Esophagus squamous epithelium (tissue), 5 donors: ENCODE measurements at regions not wholly inside any gene's neighbourhood (a gene's known extent, or its start where the extent isn't known, plus 50 kb on each side); places are given as distances from the start of the nearest gene placed in this dataset.

ENCODE experiments used
- DNase-seq: peaks from one replicate; lab custom pipeline; 2025; lab: John Stamatoyannopoulos, UW
- H3K27ac ChIP-seq, 4 donors: fragments of 200-600 bp; sonication (generic); one replicate each; pipeline ENCODE4 v1.5.1; 2016 to 2019; ENCODE audit warnings: mild to moderate bottlenecking in 1 of 4
- H3K27me3 ChIP-seq, 4 donors: fragments of 200-600 bp; sonication (generic); 1 replicate in 3 of 4; 2 replicates in 1 of 4; pipeline versions ENCODE4 v1.5.1 to v1.6.0; 2017 to 2021; ENCODE audit warnings: antibody characterized with exemption in 1 of 4
- H3K36me3 ChIP-seq, 3 donors: fragments of 200-600 bp; sonication (generic); one replicate each; pipeline ENCODE4 v1.5.1; 2016 to 2019
- H3K4me1 ChIP-seq, 3 donors: fragments of 200-600 bp; sonication (generic); one replicate each; pipeline ENCODE4 v1.5.1; 2017 to 2019
- H3K4me3 ChIP-seq, 4 donors: fragments of 200-600 bp; sonication (generic); 1 replicate in 3 of 4; 2 replicates in 1 of 4; pipeline ENCODE4 v1.5.1; 2016 to 2019; ENCODE audit warnings: mild to moderate bottlenecking in 2 of 4, moderate library complexity in 1 of 4
- H3K9me3 ChIP-seq, 3 donors: fragments of 200-600 bp; sonication (generic); one replicate each; pipeline ENCODE4 v1.5.1; 2016 to 2019
- POLR2A ChIP-seq, 4 donors: fragments of 450-650 bp; IDR thresholded peaks; one replicate each; pipeline ENCODE4 v1.6.1; 2017; ENCODE audit warnings: antibody characterized with exemption in 4 of 4, mild to moderate bottlenecking in 4 of 4, moderate library complexity in 3 of 4
- WGBS, 2 donors: methylation state at CpG; one replicate each; pipeline ENCODE4 v1.1.5; 2018; 5-methylcytosine and 5-hydroxymethylcytosine counted together
- intact Hi-C: fragments of 100-400 bp; cut with DNase I; formaldehyde crosslinking; loops from one replicate; pipeline ENCODE4 v1.15.0; 2022
- TF ChIP-seq, protein P1 (sequence below), 6 experiments: fragments of 450-650 bp in 4 of 6; fragments of 200-600 bp in 2 of 6; sonication (generic) in 2 of 6; IDR thresholded peaks; one replicate each; pipeline ENCODE4 v1.5.1; 2016 to 2019; ENCODE audit warnings: antibody characterized with exemption in 6 of 6, mild to moderate bottlenecking in 4 of 6, moderate library complexity in 4 of 6
- donor health status: DM: yes; HTN: yes; CAD: no.

- intact Hi-C loops, result no loop called here
- H3K27me3 ChIP-seq, result peaks cover 0 to 25% (median 0%) of the 10 kb centered on the region in 4 donors
- no peak for DNase-seq
- peak overlapping the region in 1 of 4 donors; percentile 29 for H3K27ac ChIP-seq
- H3K9me3 ChIP-seq, result peaks cover 0 to 3% (median 0%) of the 10 kb centered on the region in 3 donors
- no peaks in the 10 kb centered on the region for H3K36me3 ChIP-seq
- H3K4me3 ChIP-seq, result no peak overlapping the region
- H3K4me1 ChIP-seq, result peaks cover 0 to 13% (median 0%) of the 10 kb centered on the region in 3 donors
- 55 to 63% methylated on average over 7 of the region's 7 CpGs for WGBS, 2 donors
- TF ChIP-seq, protein P1, sequence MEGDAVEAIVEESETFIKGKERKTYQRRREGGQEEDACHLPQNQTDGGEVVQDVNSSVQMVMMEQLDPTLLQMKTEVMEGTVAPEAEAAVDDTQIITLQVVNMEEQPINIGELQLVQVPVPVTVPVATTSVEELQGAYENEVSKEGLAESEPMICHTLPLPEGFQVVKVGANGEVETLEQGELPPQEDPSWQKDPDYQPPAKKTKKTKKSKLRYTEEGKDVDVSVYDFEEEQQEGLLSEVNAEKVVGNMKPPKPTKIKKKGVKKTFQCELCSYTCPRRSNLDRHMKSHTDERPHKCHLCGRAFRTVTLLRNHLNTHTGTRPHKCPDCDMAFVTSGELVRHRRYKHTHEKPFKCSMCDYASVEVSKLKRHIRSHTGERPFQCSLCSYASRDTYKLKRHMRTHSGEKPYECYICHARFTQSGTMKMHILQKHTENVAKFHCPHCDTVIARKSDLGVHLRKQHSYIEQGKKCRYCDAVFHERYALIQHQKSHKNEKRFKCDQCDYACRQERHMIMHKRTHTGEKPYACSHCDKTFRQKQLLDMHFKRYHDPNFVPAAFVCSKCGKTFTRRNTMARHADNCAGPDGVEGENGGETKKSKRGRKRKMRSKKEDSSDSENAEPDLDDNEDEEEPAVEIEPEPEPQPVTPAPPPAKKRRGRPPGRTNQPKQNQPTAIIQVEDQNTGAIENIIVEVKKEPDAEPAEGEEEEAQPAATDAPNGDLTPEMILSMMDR (IDR thresholded peaks at IDR 0.05), result no peak
- no peak for TF ChIP-seq POLR2A (IDR thresholded peaks at IDR 0.05)
These were observed 157.5 kb downstream of the NUP210 start for GRCh38 chr3:13262493-13263211.

DNA sequence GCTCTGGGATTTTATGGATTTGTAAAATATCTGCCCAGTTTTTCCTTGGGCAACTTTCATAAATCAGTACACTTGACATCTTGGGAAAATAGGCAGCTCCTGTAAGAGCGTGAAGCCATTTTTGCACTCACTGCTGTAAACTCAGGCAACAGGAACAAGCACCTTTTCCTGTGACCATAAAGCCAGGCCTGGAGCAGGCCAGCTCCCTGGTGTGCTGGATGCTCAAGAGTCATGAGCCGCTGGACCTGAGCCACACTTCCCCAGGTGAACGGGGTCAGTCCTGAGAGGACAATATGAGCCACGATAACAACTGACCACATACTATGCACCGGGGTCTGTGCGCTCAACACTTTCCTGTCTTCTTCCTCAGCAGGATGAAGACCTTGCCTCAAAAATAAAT, 158.2 kb downstream of the NUP210 start:
- peaks cover 0 to 26% (median 0%) of the 10 kb centered on the region in 4 donors for H3K27me3 ChIP-seq
- peak overlapping the region in 1 of 4 donors; percentile 29 for H3K27ac ChIP-seq
- H3K36me3 ChIP-seq, result no peaks in the 10 kb centered on the region
- WGBS, 2 donors, result 62 to 87% methylated on average over 6 of the region's 6 CpGs
- TF ChIP-seq, protein P1 (IDR thresholded peaks at IDR 0.05), result no peak
- no peak for TF ChIP-seq POLR2A (IDR thresholded peaks at IDR 0.05)
- intact Hi-C loops, result no loop called here
- peaks cover 0 to 13% (median 0%) of the 10 kb centered on the region in 3 donors for H3K4me1 ChIP-seq
- no peak overlapping the region for H3K4me3 ChIP-seq
- H3K9me3 ChIP-seq, result peaks cover 0 to 3% (median 0%) of the 10 kb centered on the region in 3 donors
- DNase-seq, result no peak

- H3K9me3 ChIP-seq, result peaks cover 0 to 3% (median 0%) of the 10 kb centered on the region in 3 donors
- peaks cover 0 to 13% (median 0%) of the 10 kb centered on the region in 3 donors for H3K4me1 ChIP-seq
- intact Hi-C loops, result no loop called here
- H3K27ac ChIP-seq, result no peak overlapping the region
- WGBS, 2 donors, result 85 to 88% methylated on average over 5 to 6 of the region's 15 CpGs
- DNase-seq, result no peak
- peaks cover 0 to 32% (median 0%) of the 10 kb centered on the region in 4 donors for H3K27me3 ChIP-seq
- H3K4me3 ChIP-seq, result no peak overlapping the region
- no peak for TF ChIP-seq POLR2A (IDR thresholded peaks at IDR 0.05)
- TF ChIP-seq, protein P1 (IDR thresholded peaks at IDR 0.05), result no peak
- H3K36me3 ChIP-seq, result no peaks in the 10 kb centered on the region
These were observed 158.9 kb downstream of the NUP210 start for GRCh38 chr3:13261104-13261830.

- Histone ChIP-seq H3K27ac (no peak overlapping the region), H3K9me3 (peaks cover 0 to 2% (median 0%) of the 10 kb centered on the region in 3 donors), H3K27me3 (peaks cover 0 to 27% (median 0%) of the 10 kb centered on the region in 4 donors), H3K4me1 (peaks cover 0 to 13% (median 0%) of the 10 kb centered on the region in 3 donors), H3K36me3 (no peaks in the 10 kb centered on the region), H3K4me3 (no peak overlapping the region)
- WGBS, 2 donors, result 77% methylated on average over 8 to 13 of the region's 15 CpGs
- no peak for DNase-seq
- TF ChIP-seq, protein P1 (IDR thresholded peaks at IDR 0.05), result peak in 2 of 6 experiments; percentile 6 to 7
- TF ChIP-seq POLR2A (IDR thresholded peaks at IDR 0.05), result no peak
- intact Hi-C loops, result no loop called here
These were observed 159.6 kb downstream of the NUP210 start for GRCh38 chr3:13260259-13261103.
